SK-N-SH (cell line): ENCODE measurements at regions not wholly inside any gene's neighbourhood (a gene's known extent, or its start where the extent isn't known, plus 50 kb on each side); places are given as distances from the start of the nearest gene placed in this dataset.

Source experiments
- ELF1 ChIP-seq: IDR thresholded peaks from 2 replicates; pipeline ENCODE4 v1.4.0; 2012
- TF ChIP-seq, protein P1 (sequence below): fragments of 200-600 bp; sonication (generic); IDR thresholded peaks from 2 replicates; pipeline ENCODE4 v1.6.1; 2017; ENCODE audit warnings: antibody characterized with exemption, mild to moderate bottlenecking, moderate library complexity
- TF ChIP-seq, protein P2 (sequence below): IDR thresholded peaks from 2 replicates; pipeline ENCODE4 v1.4.0; 2012; ENCODE audit warnings: low read depth, borderline replicate concordance

DNA sequence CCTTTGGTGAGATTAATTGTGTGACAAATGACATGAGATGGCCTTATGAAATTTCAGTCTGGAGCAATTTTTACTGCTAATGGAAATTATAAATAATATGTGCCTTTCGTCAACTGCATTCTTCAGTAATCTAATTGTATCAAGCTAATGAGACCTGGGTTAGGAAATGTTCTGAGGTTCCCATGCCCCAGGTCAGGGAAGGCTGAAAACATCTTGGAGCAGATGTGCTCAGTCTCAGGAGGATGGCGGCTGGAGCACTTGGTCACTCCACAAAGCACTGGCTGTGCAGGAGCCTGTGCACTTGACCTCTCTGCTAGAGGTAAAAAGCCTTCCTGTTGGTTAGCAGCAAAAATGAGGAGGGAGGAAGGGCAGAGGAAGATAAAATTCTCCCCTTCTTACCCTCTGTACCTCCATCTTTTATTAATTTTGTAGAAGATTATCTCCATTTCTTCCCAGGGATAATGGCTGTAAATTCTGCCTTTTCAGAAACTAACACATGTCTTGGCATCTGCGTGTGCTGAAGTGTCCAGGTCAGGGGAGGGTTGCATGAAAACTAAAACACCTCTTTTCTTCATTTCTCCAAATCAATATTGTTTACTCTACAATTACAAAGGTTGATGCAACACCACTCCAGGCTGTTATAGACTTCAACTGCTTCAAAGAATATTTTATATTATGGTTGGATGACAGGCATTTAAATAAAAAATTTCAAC, 1606.4 kb upstream of the ACVR2A start:
- TF ChIP-seq ELF1, result no peak
- TF ChIP-seq, protein P1, sequence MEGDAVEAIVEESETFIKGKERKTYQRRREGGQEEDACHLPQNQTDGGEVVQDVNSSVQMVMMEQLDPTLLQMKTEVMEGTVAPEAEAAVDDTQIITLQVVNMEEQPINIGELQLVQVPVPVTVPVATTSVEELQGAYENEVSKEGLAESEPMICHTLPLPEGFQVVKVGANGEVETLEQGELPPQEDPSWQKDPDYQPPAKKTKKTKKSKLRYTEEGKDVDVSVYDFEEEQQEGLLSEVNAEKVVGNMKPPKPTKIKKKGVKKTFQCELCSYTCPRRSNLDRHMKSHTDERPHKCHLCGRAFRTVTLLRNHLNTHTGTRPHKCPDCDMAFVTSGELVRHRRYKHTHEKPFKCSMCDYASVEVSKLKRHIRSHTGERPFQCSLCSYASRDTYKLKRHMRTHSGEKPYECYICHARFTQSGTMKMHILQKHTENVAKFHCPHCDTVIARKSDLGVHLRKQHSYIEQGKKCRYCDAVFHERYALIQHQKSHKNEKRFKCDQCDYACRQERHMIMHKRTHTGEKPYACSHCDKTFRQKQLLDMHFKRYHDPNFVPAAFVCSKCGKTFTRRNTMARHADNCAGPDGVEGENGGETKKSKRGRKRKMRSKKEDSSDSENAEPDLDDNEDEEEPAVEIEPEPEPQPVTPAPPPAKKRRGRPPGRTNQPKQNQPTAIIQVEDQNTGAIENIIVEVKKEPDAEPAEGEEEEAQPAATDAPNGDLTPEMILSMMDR, result no peak
- TF ChIP-seq, protein P2, sequence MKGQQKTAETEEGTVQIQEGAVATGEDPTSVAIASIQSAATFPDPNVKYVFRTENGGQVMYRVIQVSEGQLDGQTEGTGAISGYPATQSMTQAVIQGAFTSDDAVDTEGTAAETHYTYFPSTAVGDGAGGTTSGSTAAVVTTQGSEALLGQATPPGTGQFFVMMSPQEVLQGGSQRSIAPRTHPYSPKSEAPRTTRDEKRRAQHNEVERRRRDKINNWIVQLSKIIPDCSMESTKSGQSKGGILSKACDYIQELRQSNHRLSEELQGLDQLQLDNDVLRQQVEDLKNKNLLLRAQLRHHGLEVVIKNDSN, result no peak
